SH-SY5Y (cell line): ENCODE measurements at regions not wholly inside any gene's neighbourhood (a gene's known extent, or its start where the extent isn't known, plus 50 kb on each side); places are given as distances from the start of the nearest gene placed in this dataset.

Experiments
- GATA2 ChIP-seq: IDR thresholded peaks from 2 replicates; pipeline ENCODE4 v1.6.1; 2011; ENCODE audit warnings: mild to moderate bottlenecking, low read depth, low read length
- GATA3 ChIP-seq: IDR thresholded peaks from 2 replicates; pipeline ENCODE4 v1.6.1; 2011; ENCODE audit warnings: low read depth, mild to moderate bottlenecking, low read length, moderate library complexity

DNA sequence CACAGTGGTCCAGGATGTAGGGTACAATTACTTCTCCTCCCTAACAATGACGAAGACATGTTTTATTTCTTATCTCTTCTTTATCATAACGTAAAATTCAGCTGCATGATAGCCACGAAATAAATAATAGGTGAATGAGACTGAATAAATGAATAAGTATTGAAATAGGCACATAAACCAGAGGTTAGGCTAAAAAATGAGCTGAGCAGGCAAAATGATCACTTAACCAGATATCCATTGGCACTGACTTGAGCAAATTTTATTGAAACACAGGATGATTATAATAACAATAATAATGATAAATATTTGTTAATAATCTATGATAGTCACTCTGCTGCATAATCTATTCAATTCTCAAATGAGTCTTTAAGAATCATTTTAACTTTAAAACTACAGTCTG is 506.9 kb upstream of the ZNF804A start:
- TF ChIP-seq GATA3 = no peak
- no peak for TF ChIP-seq GATA2
